ENCODE measurements at regions not wholly inside any gene's neighbourhood (a gene's known extent, or its start where the extent isn't known, plus 50 kb on each side); places are given as distances from the start of the nearest gene placed in this dataset.

DNA sequence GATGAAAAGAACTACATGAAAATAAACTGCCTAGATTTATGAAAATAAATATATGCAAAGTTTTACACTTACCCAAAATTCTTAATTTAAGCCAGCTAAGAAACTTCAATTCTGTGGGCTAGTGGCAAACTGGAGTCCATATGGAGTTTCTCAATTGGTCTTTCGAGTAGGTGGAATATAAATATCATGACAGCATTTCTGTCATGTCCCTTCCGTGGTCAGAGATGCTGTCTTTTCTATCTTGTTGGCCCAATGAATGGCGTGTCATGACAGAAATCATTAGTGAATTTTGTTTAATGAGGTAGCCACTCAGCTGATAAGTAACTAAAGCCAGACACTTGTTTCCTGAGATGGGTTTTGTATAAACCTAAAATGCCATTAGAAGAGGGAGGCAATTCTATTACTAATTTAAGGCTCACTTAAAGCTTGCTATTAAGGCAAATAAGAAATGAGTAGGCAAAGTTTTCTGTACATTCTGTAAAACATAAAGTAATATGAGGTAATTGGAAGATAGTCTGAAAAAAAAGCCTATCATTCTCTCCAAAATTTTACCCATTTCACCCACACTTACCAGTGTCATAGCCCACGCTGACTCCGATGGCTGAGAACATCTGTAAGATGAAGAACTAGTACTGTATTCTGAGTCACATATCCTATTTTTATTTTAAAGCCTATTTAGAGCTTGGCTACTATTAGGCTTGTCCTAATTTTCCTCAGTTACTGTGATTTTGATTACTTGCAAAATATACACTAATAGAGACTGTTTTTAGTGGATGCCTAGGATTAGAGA, 419.3 kb upstream of the MEF2C start:
- Histone ChIP-seq H3K9ac (no peak overlapping the region), H3K4me3 (ENCODE audit: low read depth, low read length) (no peak overlapping the region), H3K4me1 (no peaks in the 10 kb centered on the region), H3K27ac (no peak overlapping the region), H3K27me3 (ENCODE audit: control insufficient read depth, insufficient read depth, low read length) (no peaks in the 10 kb centered on the region), H3K9me3 (ENCODE audit: control insufficient read depth, low read length) (no peaks in the 10 kb centered on the region), H2AFZ (no peak overlapping the region), H3K4me2 (ENCODE audit: low read length) (no peak overlapping the region), H3K79me2 (no peaks in the 10 kb centered on the region), H3K36me3 (ENCODE audit: control insufficient read depth, insufficient read depth, low read length) (no peaks in the 10 kb centered on the region)
- TF ChIP-seq CTCF (IDR thresholded peaks at IDR 0.05): no peak

DNA sequence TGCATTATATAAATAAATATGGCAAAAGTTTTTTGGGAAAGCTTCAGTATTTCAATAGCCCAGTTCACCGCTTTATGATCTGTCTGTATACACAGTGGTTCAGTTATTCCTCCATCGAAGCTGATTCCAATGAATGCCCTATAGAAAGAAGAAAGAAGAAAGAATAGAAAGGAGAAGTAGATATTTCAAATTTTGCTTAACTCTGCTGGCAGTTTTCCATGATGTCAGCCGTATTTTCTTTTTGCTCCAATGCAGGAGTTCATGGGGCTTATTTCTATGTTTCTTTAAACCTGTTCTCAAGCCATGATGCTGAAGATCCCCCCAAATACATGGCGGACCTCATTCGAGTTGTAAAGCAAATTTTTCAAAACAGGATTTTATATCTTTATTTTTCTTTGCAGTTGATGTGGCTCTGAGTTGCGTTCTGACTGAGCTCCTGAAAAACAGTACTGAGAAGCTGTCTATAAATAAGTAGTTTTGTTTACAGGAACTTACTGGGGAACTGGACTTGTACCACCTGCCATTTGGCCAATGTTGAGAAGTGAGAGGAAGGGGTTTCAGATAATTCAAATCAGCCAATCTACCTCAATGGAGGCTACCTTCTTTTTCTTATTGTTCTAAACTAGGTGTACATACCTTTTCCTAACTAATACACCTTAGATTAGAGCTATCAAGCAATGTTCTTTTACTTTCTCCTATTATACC, 418.5 kb upstream of the MEF2C start:
- Histone ChIP-seq H3K9me3 (ENCODE audit: control insufficient read depth, low read length) (no peaks in the 10 kb centered on the region), H3K27ac (no peak overlapping the region), H3K4me3 (ENCODE audit: low read depth, low read length) (no peak overlapping the region), H3K27me3 (ENCODE audit: control insufficient read depth, insufficient read depth, low read length) (no peaks in the 10 kb centered on the region), H3K9ac (no peak overlapping the region), H2AFZ (no peak overlapping the region), H3K79me2 (no peaks in the 10 kb centered on the region), H3K36me3 (ENCODE audit: control insufficient read depth, insufficient read depth, low read length) (no peaks in the 10 kb centered on the region), H3K4me2 (ENCODE audit: low read length) (no peak overlapping the region), H3K4me1 (no peaks in the 10 kb centered on the region)
- TF ChIP-seq CTCF (IDR thresholded peaks at IDR 0.05): no peak

- Histone ChIP-seq H3K27ac (no peak overlapping the region), H3K4me2 (ENCODE audit: low read length) (no peak overlapping the region)
- TF ChIP-seq CTCF (IDR thresholded peaks at IDR 0.05): no peak
Measured at GRCh38 chr5:89300426-89300970, 417.5 kb upstream of the MEF2C start.

DNA sequence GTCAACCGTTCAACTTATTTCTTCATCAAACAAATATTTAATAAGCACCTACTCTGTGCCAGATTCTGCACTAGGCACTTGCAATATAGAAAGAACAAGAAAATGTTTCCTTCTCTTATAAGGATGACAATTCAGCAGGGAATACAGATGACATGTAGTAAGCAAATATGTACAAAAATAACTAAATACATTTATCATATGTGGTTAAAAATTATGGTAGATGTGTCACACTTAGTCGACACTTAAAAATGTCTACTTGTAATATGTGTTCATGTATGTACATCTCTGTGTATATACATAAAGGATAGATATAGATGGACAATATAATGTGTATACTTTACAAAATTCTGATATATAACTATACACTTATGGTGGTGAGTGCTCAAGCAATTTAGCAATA, 417.0 kb upstream of the MEF2C start:
- Histone ChIP-seq H3K9me3 (ENCODE audit: control insufficient read depth, low read length) (no peaks in the 10 kb centered on the region), H3K36me3 (ENCODE audit: control insufficient read depth, insufficient read depth, low read length) (no peaks in the 10 kb centered on the region), H3K79me2 (no peaks in the 10 kb centered on the region), H3K4me2 (ENCODE audit: low read length) (no peak overlapping the region), H3K4me1 (no peaks in the 10 kb centered on the region), H3K27ac (no peak overlapping the region), H3K4me3 (ENCODE audit: low read depth, low read length) (no peak overlapping the region), H2AFZ (no peak overlapping the region), H3K27me3 (ENCODE audit: control insufficient read depth, insufficient read depth, low read length) (no peaks in the 10 kb centered on the region), H3K9ac (no peak overlapping the region)
- no peak for TF ChIP-seq CTCF (IDR thresholded peaks at IDR 0.05)

More at GRCh38 chr5:89300426-89300970, 417.5 kb upstream of the MEF2C start:
- Histone ChIP-seq H3K9ac (no peak overlapping the region), H3K36me3 (ENCODE audit: control insufficient read depth, insufficient read depth, low read length) (no peaks in the 10 kb centered on the region), H3K27me3 (ENCODE audit: control insufficient read depth, insufficient read depth, low read length) (no peaks in the 10 kb centered on the region), H3K4me3 (ENCODE audit: low read depth, low read length) (no peak overlapping the region), H3K79me2 (no peaks in the 10 kb centered on the region), H3K4me1 (no peaks in the 10 kb centered on the region), H2AFZ (no peak overlapping the region), H3K9me3 (ENCODE audit: control insufficient read depth, low read length) (no peaks in the 10 kb centered on the region)

All from parathyroid adenoma (tissue), 2 donors.